H1 (cell line): ENCODE measurements at regions not wholly inside any gene's neighbourhood (a gene's known extent, or its start where the extent isn't known, plus 50 kb on each side); places are given as distances from the start of the nearest gene placed in this dataset.

Experiments used
- ASH2L ChIP-seq: fragments of 200-600, 300-600 bp; sonication (generic); IDR thresholded peaks from one replicate; pipeline ENCODE4 v1.7.1; 2017; ENCODE audit warnings: low read length
- CBX8 ChIP-seq: fragments of 300-800, 300-1000 bp; sonication (generic); IDR thresholded peaks from 2 replicates; pipeline ENCODE4 v1.7.1; 2016; ENCODE audit warnings: low read depth, low read length, borderline replicate concordance
- CHD2 ChIP-seq: IDR thresholded peaks from 2 replicates; pipeline ENCODE4 v1.6.1; 2012; ENCODE audit warnings: low read length, improper control_type of control experiment
- CREB1 ChIP-seq: IDR thresholded peaks from 2 replicates; pipeline ENCODE4 v1.6.1; 2012; ENCODE audit warnings: inconsistent platforms
- CTBP2 ChIP-seq: IDR thresholded peaks from 2 replicates; pipeline ENCODE4 v1.7.0; 2011; ENCODE audit warnings: borderline replicate concordance, mild to moderate bottlenecking, moderate library complexity, mixed read lengths, low read length; ENCODE audit not compliant: insufficient read depth, insufficient read length
- CTCF ChIP-seq, 3 experiments: IDR thresholded peaks; 1 replicate in 2 of 3; 2 replicates in 1 of 3; pipeline versions ENCODE4 v1.5.1 to v1.6.1; 2011; ENCODE audit warnings: low read length in 3 of 3, mild to moderate bottlenecking in 3 of 3, inconsistent platforms in 2 of 3, low read depth in 1 of 3, moderate library complexity in 1 of 3; ENCODE audit not compliant: insufficient read depth in 1 of 3; ENCODE audit errors: control extremely low read depth in 1 of 3
- EZH2 ChIP-seq: fragments of 200-600 bp; sonication (generic); IDR thresholded peaks from 2 replicates; pipeline ENCODE4 v1.7.1; 2012; ENCODE audit warnings: low read depth, mild to moderate bottlenecking, moderate library complexity, low read length, inconsistent platforms; ENCODE audit not compliant: severe bottlenecking
- GABPA ChIP-seq: IDR thresholded peaks from 2 replicates; pipeline ENCODE4 v1.6.1; 2011; ENCODE audit warnings: mild to moderate bottlenecking, low read length, moderate library complexity, borderline replicate concordance; ENCODE audit not compliant: insufficient read depth
- HDAC2 ChIP-seq, 2 experiments: fragments of 300-600 bp in 1 of 2; sonication (generic) in 1 of 2; IDR thresholded peaks; 2 replicates each; pipeline ENCODE4 v1.6.1; 2011 to 2012; ENCODE audit warnings: low read depth in 2 of 2, low read length in 2 of 2, mild to moderate bottlenecking in 2 of 2, moderate library complexity in 2 of 2, borderline replicate concordance in 1 of 2, inconsistent platforms in 1 of 2
- HDAC6 ChIP-seq: IDR thresholded peaks from one replicate; pipeline ENCODE4 v1.7.1; 2012; ENCODE audit warnings: low read depth, mild to moderate bottlenecking, inconsistent platforms, low read length, moderate library complexity
- POLR2A ChIP-seq, 2 experiments: IDR thresholded peaks; 1 replicate in 1 of 2; 2 replicates in 1 of 2; pipeline ENCODE4 v1.6.1; 2011; ENCODE audit warnings: low read depth in 2 of 2, low read length in 2 of 2, mild to moderate bottlenecking in 2 of 2; ENCODE audit errors: control extremely low read depth in 1 of 2
- RAD21 ChIP-seq, 2 experiments: IDR thresholded peaks in 1 of 2; conservative IDR thresholded peaks in 1 of 2; 2 replicates each; pipeline ENCODE4 v1.6.1; 2011; ENCODE audit warnings: low read depth in 2 of 2, low read length in 2 of 2, improper control_type of control experiment in 1 of 2, inconsistent platforms in 1 of 2, mild to moderate bottlenecking in 1 of 2, moderate library complexity in 1 of 2
- SAP30 ChIP-seq: fragments of 300-600 bp; sonication (generic); IDR thresholded peaks from 2 replicates; pipeline ENCODE4 v1.7.1; 2012; ENCODE audit warnings: low read length, moderate library complexity, mild to moderate bottlenecking, inconsistent platforms; ENCODE audit not compliant: insufficient read depth, insufficient replicate concordance
- SIN3A ChIP-seq, 2 experiments: IDR thresholded peaks in 1 of 2; conservative IDR thresholded peaks in 1 of 2; 2 replicates each; pipeline ENCODE4 v1.6.1; 2011 to 2012; ENCODE audit warnings: low read length in 2 of 2, improper control_type of control experiment in 1 of 2, low read depth in 1 of 2, mild to moderate bottlenecking in 1 of 2
- SIRT6 ChIP-seq: IDR thresholded peaks from one replicate; pipeline ENCODE4 v1.7.1; 2012; ENCODE audit warnings: low read length, inconsistent platforms
- TBP ChIP-seq: IDR thresholded peaks from 2 replicates; pipeline ENCODE4 v1.6.1; 2011; ENCODE audit warnings: low read depth, low read length, improper control_type of control experiment
- TCF12 ChIP-seq: IDR thresholded peaks from 2 replicates; pipeline ENCODE4 v1.6.1; 2011; ENCODE audit warnings: low read depth, mild to moderate bottlenecking, low read length
- USF2 ChIP-seq: IDR thresholded peaks from 2 replicates; pipeline ENCODE4 v1.6.1; 2011; ENCODE audit warnings: low read length, improper control_type of control experiment
- YY1 ChIP-seq: IDR thresholded peaks from 2 replicates; pipeline ENCODE4 v1.6.1; 2011; ENCODE audit warnings: low read depth, mild to moderate bottlenecking, low read length

- TF ChIP-seq USF2: no peak
- TF ChIP-seq CTBP2: peak; percentile 98
- peak in 1 of 2 experiments; percentile 70; a peak in 2 of 4 replicates for TF ChIP-seq SIN3A (conservative IDR thresholded peaks at IDR 0.05 in 1 of 2, IDR thresholded peaks at IDR 0.05 in 1 of 2; ENCODE audit: low read depth in 1 of 2, low read length in 2 of 2)
- TF ChIP-seq RAD21 (IDR thresholded peaks at IDR 0.05 in 1 of 2, conservative IDR thresholded peaks at IDR 0.05 in 1 of 2; ENCODE audit: low read depth in 2 of 2, low read length in 2 of 2): no peak
- TF ChIP-seq SIRT6: no peak
- TF ChIP-seq POLR2A (IDR thresholded peaks at IDR 0.05; ENCODE audit: control extremely low read depth in 1 of 2, low read depth in 2 of 2, low read length in 2 of 2): no peak
- TF ChIP-seq CHD2: no peak
- no peak; the same call in 1 of the 2 replicates for TF ChIP-seq YY1
- no peak; the same call in 1 of the 2 replicates for TF ChIP-seq CREB1
- TF ChIP-seq CTCF (IDR thresholded peaks at IDR 0.05; ENCODE audit: control extremely low read depth in 1 of 3, insufficient read depth in 1 of 3, low read depth in 1 of 3, low read length in 3 of 3): no peak
- TF ChIP-seq CBX8: 0 out of 2 replicates have a peak, but pooled peaks have one; percentile 42
- 0 out of 2 replicates have a peak, but pooled peaks have one; percentile 12 for TF ChIP-seq TCF12
- TF ChIP-seq SAP30: peak; percentile 34
- TF ChIP-seq ASH2L: peak; percentile 95
- peak; percentile 36 to 72; a peak in 1 of 4 replicates for TF ChIP-seq HDAC2 (IDR thresholded peaks at IDR 0.05; ENCODE audit: borderline replicate concordance in 1 of 2, low read depth in 2 of 2, low read length in 2 of 2)
- TF ChIP-seq EZH2: peak; percentile 88
- TF ChIP-seq HDAC6: no peak
- TF ChIP-seq GABPA: 0 out of 2 replicates have a peak, but pooled peaks have one; percentile 9
- no peak for TF ChIP-seq TBP
Measured at GRCh38 chr6:105994591-105995390, 91.3 kb upstream of the PRDM1 start (continued).
